ENCODE measurements at regions not wholly inside any gene's neighbourhood (a gene's known extent, or its start where the extent isn't known, plus 50 kb on each side); places are given as distances from the start of the nearest gene placed in this dataset.

- no peak for TF ChIP-seq POLR2A (IDR thresholded peaks at IDR 0.05)
- TF ChIP-seq, protein P1, sequence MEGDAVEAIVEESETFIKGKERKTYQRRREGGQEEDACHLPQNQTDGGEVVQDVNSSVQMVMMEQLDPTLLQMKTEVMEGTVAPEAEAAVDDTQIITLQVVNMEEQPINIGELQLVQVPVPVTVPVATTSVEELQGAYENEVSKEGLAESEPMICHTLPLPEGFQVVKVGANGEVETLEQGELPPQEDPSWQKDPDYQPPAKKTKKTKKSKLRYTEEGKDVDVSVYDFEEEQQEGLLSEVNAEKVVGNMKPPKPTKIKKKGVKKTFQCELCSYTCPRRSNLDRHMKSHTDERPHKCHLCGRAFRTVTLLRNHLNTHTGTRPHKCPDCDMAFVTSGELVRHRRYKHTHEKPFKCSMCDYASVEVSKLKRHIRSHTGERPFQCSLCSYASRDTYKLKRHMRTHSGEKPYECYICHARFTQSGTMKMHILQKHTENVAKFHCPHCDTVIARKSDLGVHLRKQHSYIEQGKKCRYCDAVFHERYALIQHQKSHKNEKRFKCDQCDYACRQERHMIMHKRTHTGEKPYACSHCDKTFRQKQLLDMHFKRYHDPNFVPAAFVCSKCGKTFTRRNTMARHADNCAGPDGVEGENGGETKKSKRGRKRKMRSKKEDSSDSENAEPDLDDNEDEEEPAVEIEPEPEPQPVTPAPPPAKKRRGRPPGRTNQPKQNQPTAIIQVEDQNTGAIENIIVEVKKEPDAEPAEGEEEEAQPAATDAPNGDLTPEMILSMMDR (IDR thresholded peaks at IDR 0.05) = no peak
Measured at GRCh38 chr6:93915961-93916360, 496.6 kb upstream of the EPHA7 start.
